HuH-7 (cell line): ENCODE measurements at regions not wholly inside any gene's neighbourhood (a gene's known extent, or its start where the extent isn't known, plus 50 kb on each side); places are given as distances from the start of the nearest gene placed in this dataset.

Experiments
- DNase-seq: peaks from one replicate; pipeline ENCODE4 v3.0.0; 2011; ENCODE audit warnings: low spot score

DNA sequence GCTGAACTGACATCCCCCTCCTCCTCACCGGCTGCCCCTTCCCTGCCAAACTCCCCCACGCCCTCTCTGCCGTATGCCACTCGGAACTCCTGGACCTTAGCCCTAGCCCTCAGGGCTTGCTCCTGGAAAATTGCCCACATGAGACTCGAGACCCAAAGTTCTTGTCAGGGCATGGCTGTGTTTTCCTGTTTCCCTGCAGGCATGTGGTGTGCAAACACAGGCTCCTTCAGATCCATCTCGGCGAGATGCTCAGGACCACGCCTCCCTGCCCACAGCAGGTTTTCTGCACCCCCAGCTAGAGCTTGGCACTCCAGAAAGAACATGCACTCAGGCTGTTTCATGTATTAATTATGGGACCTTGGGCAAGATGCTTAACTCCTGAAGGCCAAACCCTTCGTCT is 1480.4 kb downstream of the BRD1 start:
- no peak for DNase-seq

DNA sequence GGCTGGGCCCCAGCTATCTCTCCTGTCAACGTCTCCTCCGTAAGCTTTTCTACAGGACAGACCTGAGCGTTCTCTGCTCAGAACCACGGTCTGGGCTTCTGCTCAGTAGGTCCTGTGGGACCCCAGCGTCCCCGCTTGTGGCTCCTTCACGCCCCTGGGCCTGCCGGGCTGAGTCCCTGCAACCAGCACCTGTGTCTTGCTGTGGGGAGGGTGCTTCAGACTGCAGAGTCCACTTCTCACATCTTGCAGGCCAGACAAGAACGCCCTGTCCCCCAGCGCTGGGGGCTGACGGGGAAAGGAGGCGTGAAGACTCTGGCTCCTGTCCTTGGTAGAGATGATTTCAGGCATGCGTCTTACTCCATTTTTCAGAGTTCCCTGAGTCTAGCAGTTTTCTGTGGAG is 1480.8 kb downstream of the BRD1 start:
- DNase-seq, result no peak

- DNase-seq, result no peak
Observed at GRCh38 chr22:48346311-48346710, 1481.4 kb downstream of the BRD1 start.

DNA sequence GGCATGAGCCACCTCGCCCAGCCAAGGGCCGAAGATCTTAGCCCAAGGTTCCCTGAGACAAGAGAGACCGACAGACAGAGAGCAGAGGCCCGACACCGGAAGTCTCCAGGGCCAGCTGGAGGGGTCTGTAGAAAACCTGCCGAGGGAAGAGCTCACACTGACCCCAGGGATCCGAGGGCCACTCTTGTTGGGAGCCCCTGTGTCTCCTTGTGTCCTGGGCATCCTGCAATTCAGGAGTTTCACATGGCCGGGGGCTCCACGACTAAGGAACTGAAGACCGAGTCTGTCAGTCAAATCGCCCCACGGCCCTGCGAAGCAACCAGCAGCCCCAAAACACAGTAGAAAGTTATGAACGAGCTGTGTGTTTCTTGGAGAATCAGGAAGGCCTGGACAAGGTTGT is 1482.0 kb downstream of the BRD1 start:
- DNase-seq, result no peak

DNA sequence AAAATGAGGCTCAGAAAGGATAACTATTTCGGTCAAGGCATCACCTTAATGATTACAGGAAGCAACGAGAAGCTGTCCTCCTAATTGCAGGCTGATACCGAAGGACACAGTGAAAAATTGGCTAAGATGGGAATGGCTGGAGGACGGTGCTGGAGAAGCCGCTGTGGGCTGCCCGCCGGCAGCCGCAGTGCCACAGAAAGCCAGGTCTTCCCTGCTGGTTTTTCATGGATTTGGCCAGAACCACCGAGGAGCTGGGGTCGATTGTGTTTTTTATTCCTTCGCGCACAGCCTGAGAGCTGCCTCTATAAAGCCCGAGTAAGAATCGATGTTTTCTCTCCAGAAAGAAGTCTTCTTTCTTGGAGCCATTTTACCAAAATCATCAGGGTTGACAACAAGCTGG is 1484.2 kb downstream of the BRD1 start:
- DNase-seq, result no peak

- no peak for DNase-seq
Observed at GRCh38 chr22:48342732-48343131, 1484.9 kb downstream of the BRD1 start.

GRCh38 chr22:48342016-48342415 is 1485.7 kb downstream of the BRD1 start:
- DNase-seq, result no peak

- no peak for DNase-seq
Observed at GRCh38 chr22:48340727-48341709, 1486.7 kb downstream of the BRD1 start.

- DNase-seq, result no peak
Observed at GRCh38 chr22:48340191-48340590, 1487.5 kb downstream of the BRD1 start.

- DNase-seq, result no peak
Observed at GRCh38 chr22:48338793-48339705, 1488.6 kb downstream of the BRD1 start.

GRCh38 chr22:48337957-48338792 is 1489.5 kb downstream of the BRD1 start:
- no peak for DNase-seq

- DNase-seq, result no peak
Observed at GRCh38 chr22:48336339-48337060, 1491.2 kb downstream of the BRD1 start.

DNA sequence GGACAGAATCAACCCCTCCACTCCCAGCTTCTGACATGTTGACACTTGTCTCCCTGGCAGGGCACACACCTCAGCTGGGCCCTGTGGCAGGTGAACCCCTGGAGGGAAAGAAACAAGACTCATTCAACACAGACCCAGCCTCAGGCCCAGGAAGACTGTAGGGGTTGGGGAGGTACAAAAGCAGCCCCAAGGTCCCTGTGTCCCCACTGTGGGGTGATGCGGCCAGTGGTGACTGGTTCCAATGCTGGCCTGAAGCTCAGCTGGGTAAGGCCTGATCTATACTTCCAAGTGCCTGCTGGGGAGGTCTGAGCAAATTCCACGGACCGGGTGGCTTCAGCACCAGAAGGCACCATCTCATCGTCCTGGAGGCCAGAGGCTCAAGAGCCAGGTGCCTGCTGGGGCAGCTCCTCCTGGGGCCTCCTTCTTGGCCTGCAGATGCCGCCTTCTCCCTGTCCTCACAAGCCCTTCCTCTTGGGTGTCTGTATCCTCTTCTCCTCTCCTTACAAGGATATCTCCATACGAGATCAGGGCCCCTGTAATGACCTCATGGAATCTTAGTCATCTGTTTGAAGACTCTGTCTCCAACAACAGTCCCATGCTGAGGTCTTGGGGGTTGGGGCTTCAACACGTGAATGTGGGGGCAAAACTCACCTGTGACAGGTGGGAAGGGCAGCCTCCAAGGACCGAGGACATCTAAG is 1492.1 kb downstream of the BRD1 start:
- no peak for DNase-seq

DNA sequence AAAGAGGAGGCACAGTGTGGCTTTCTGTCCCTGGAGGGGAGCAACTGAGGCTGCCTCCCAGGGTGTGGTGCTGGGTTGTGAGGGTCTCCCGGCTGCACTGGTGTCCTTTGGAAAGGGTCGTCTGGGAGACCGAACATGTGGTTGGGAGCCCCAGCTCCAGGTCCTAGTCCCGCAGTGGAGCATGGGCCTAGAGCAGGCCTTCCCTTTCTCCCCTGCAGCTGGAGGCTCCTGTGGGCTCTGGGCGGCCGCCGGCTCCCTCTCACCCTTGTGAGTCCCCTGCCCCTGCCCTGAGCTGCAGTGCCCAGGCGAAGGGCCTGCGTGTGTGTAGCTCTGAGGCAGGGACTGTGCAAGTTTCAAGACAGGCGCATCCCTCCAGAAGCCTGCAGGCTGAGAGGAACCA is 1492.7 kb downstream of the BRD1 start:
- no peak for DNase-seq

DNA sequence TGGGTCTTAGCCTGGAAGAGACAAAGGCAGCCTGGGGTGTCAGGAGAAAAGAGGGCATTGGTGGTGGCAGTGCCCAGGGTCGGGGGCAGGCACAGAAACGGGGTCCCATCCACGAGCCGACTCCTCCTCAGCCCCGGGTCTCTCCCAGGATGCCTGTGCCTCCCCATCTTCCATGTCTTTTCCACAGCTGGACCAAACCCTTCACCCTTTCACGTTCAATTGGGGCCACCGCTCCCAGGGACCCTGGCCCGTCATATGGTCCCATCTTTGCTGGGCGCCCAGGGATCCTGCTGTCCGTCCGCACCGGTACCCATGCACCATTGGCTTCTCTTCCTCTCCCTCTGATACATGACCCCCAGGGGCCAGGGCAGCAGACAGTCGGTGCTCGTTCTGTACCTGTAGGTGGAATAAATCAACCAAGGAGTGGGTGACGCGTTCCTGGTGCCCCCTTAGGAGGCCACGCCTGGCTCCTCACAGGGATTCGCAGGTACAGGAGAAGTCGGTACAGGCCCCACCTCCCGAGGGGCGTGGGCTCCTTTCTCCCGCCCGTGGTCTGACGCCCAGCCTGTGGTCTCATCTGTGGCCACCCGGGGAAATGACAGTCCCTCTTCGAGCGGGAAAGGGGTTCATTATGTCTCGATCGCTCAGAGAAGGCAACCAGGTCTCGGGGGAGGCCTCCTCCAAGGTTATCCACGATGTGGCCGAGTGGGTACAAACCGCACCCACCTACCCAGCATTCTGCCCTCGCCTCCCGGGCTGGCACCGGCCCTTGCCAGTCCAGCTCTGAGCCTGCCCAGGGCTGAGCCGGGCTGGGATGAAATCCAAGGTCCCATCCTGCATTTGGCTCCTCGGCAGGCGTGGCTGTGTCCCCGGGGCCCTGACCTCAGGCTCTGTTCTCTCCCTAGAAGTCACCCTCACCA is 1493.6 kb downstream of the BRD1 start:
- no peak for DNase-seq

DNA sequence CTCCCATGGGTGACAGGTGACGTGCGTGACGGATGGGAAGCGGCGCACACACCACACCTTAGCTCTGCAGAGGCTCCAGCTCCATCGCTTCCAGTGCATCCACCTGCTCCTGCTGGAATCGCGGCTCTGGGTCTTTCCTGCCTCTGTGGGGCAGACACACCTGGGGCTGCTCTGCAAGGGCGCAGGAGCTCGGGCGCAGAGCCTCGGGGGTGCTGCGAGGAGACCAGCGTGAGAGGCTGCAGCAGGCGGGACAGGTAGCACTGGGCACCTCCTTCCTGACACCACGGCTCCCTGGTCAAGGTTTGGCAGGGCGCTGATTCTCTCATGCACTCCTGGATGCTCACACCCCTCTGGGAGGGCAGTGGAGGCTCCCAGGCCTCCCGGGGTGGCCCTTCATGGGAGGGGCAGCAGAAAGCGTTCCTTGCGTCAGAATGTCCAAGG is 1494.3 kb downstream of the BRD1 start:
- no peak for DNase-seq

GRCh38 chr22:48332438-48333322 is 1495.0 kb downstream of the BRD1 start:
- no peak for DNase-seq

DNA sequence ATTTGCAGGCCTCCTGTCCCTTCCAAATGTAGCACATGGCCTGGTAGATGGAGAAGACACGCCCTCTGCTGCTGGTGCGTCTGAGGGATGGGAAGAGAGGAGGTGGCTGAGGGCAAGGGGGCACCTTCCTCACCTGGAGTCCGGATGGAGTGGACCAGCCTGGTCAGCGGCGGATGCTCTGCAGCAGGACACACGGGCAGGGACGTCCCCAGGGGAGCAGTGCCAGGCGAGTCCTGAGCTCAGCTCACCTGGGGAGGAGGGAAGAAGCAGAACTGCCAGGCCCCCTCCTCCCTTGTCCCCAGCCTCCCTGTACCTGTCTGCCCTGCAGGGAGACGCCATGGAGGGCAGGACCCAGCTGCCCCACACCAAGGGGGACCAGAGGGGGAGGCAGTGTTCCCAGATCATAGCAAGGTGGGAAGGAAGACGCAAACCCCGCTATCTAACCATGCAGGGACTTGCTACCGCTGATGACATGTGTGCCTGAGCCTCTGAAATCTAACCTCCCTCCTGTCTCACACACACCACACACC is 1495.9 kb downstream of the BRD1 start:
- DNase-seq, result no peak
